ENCODE measurements at regions not wholly inside any gene's neighbourhood (a gene's known extent, or its start where the extent isn't known, plus 50 kb on each side); places are given as distances from the start of the nearest gene placed in this dataset.
"Not testable (repeated sequence)": the region's sequence is repeated elsewhere in the genome, so short reads cannot be mapped to it uniquely, and the experiment has no call there.

DNA sequence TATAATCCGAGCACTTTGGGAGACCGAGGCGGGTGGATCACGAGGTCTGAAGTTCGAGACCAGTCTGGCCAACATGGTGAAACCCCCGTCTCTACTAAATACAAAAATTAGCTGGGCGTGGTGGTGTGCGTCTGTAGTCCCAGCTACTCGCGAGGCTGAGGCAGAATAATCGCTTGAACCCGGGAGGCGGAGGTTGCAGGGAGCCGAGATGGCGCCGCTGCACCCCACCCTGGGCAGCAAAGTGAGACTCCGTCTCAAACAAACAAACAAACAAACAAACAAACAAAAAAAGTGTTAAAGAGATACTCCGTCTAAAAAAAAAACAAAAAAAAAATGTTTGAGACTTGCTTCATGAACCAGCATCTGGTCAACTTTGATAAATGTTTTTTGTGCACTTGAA, 753.8 kb downstream of the PCDH17 start:
- not testable (repeated sequence) for DNase-seq

DNA sequence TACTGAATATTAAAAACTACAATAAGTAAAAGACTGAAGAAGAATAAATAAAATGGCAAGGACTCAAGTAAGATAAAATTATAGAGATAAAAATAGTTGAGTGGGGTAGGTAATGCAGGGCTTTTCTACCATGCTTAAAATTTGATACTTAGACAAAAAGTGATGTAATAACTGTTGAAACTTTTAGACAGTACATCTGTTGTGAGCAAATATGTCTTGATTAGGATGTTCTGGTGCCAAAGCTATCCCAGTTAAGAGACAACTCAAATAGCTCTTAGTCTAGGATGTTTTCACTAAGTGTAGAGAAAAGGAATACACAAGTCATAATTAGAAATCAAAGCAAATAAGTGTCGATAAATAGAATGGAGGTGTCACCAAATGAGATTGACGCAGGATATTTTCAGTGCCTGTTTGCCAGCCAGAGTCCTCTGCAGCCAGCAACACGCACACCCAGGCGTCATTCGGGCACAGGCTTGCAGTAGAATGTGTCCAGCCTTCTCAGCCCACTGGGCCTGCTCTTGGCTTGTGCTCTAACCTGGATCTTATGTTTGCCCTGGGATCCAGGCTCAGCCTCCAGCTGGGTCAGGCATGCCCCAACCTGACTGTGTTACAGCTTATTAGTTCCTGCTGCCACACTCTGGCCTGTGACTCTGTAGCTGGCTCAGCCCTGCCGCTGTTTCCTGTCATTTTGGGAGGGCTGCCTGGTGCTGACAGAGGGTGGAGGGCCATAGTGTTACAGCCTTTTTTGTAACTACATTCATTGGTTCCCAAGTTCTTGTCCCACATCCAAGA, 766.2 kb downstream of the PCDH17 start:
- DNase-seq: no peak

DNA sequence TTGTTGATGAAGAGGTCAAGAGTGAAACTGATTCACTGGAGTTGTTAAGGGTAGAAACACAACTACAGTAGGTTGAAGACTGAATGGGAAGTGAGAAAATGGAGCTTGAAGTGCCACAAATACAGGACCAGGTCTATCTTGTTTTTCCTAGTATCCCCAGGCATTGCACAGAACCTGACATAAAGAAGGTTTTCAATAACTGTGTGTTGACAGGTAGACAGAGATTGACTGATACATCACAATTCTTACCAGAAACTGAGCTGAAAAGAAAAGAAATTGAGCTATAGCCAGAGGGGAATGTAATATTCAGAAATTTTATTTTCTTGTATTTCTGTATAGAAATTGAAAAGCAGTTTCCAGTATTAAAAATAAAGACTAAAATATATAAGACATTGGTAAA, 767.7 kb downstream of the PCDH17 start:
- no peak for DNase-seq

DNA sequence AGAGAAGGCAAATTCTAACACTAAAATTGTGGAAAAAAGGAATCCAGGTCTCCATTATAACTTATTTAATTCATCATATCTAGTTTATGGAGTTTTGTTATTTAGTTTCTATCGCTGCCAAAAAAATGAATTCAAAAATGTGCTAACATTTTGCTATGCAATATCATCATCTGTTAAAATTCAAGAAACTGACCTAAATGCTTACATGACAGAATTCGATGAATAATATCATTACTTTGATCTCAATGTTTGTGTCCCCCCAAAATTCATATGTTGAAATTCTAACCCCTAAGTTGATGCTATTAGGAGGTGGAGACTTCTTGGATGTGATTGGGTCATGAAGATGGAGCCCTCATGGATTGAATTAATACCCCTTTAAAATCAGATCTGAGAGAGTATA, 775.0 kb downstream of the PCDH17 start:
- DNase-seq: no peak

DNA sequence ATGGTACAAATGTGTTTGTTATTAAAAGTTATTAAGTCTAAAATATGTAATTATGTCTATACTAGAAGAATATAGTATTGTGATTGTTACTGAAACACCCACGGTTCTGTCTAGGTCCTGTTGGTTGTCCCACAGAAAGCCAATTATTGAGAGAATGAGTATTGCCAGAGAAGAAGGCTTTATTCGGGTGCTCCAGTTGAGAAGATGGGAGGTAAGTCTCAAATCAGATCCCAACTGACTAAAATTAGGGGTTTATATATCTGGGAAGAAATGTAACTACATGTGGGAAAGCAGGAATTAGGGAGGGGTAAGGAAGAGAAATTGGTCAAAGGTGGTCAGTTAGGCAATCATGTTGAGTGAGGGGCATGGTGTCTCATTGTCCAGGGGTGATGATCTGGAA, 798.4 kb downstream of the PCDH17 start:
- no peak for DNase-seq

DNA sequence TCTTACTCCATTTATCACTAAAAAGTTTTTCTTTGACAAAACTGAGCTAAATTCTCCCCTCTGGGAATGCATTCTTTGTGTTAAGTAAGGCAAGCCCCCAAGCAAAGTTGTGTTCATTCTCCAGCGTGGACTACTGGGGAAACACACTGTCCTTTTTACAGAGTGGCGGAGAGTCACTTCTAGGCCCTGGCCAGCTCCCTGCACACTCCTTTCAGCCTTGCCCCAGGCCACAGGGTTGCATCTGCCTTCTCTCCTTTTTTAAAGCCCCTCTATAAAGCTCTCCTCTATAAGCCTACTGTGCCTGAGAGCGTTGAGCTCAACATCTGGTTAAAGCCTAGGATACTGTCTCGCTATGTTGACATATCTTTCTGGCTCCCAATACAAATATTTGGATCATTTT, 803.4 kb downstream of the PCDH17 start:
- no peak for DNase-seq

DNA sequence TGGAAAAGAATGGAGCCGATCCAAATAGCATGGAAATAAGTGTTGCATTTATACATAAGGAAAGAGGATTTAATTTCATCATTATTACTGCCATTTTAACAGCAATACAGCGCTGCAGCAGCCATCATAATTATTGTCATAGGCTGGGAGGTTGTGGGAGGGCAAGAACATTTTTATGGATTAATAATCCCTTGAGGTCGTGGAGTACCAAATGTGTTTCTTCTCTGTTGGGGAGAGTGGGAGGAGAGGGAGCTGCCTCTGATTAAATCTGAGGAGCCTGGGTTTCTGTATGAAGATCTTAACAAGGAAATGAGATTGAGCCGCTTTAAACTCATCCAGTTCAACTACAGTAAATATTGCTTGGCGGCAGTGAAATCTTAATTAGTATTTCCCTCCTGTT, 805.9 kb downstream of the PCDH17 start:
- DNase-seq: no peak

DNA sequence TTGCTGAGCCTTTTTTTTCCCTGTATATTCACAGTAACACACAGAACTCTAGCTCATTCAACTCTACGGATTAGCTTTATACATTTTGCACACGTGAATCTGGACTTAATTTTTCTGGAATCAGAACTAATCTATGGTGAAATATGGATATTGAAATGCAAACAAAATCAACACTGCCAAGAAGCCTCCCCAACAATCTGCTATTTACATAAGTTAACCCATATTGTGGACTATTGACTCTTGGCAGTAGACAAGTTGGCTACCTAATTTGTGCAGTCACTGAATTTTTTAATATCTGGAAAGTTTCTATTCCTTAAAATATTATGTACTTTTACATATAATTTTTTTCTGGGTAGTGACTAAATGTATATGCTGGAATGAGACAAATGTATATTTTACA, 815.4 kb downstream of the PCDH17 start:
- DNase-seq: no peak

DNA sequence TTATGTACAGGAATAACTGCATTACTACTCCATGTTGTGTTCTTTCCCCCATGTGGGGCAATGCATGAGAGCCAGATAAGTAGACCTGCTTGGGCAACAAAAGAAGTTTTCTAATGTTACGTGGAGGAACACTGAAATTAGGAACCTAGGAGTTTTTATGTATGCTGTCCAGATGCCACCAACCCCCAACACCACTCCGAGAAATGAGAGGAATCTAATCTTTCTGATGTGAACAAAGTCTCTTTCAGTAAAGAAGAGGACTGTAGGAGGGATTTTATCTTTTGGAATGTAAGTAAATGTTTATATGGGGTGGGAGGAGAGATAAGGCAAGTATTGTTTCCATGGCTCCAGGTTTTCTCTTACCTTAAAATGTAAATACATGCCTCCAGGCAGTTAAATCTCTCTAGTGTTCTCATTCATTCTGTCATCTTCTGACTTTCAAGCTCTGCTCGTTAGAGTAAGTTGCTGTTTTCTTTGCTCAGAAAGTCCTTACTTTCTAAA, 820.6 kb downstream of the PCDH17 start:
- no peak for DNase-seq

DNA sequence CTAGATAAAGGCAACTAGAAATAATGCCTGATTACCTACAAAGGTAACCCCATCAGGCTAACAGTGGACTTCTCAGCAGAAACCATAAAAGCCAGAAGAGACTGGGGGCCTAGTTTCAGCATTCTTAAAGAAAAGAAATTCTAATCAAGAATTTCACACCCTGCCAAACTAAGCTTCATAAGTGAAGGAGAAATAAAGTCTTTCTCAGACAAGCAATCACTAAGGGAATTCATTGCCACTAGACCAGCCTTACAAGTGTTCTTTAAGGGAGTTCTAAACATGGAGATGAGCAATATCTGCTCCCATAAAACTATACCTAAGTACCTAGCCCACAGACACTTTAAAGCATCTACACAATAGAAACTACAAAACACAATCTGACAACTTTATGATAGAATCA, 823.5 kb downstream of the PCDH17 start:
- no peak for DNase-seq

DNA sequence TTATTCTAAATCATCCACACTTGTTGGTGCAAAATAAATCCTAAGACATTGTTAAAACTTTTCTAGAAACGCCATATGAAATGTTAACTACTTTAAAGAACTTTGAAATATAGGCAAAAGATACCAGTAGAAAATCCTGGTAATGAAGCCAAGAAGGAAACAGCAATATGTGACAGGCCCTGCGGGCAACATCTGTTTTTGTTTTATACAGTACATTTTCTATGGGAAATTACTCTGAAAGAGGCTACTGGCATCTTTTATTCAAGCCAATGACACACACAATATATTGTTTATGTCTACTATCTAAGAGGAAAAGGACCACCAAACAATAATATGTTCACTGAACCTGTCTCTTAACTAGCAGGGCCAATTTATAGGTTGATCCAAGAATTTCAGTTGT, 829.7 kb downstream of the PCDH17 start:
- DNase-seq: no peak

DNA sequence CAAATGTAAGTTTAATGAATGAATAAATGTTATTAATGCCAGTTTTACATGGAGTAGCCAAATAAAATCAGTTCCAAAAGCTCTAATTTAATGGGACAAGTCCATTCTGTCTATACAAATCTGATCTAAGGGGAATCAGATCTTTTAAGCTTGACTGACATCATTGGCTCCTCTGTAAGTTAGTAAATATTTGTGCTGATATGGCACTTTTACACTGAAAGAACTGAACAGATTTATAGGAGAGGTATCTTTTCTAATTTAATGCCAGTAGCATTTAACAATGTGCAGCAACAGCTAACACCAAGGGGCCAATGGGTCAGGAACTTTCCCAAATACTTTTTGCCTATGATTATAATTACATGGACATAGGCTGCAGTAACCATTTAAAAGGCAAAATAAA, 832.3 kb downstream of the PCDH17 start:
- no peak for DNase-seq

DNA sequence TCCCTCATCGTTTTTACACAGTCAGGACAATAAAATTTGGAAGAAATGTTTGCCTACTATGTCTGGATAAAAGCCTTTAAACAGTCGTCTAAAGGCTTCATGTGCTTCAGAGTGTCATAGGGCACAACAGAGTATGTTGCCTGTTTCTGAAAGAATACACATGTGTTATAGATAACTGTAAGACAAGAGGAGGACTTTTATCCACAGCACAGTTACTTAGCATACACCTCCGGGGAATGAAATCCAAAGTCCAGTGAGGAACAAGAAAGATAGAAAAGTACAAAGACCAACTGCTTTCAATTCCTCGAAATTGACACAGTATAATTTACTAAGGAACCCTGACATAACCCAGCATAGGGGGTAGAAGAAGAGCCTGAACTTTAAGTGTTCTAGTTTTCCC, 835.6 kb downstream of the PCDH17 start:
- no peak for DNase-seq

DNA sequence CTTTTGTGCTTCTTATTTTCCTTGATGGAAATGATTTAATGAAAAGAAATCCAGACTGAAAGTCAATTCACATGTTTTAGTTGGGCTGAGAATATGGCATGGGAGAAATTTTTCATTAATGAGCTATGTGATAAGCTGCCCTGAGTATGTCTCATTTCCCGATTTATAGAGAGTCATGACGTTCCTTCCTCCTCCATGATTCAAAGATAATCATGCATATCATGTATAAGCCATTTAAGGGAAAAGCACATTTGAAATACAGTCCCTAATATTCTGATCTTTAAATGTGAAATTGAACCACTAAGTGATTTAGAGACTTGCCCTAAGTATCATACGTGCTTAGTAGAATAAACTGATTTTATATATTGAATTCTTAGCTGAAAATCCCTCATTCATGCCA, 840.9 kb downstream of the PCDH17 start:
- no peak for DNase-seq

DNA sequence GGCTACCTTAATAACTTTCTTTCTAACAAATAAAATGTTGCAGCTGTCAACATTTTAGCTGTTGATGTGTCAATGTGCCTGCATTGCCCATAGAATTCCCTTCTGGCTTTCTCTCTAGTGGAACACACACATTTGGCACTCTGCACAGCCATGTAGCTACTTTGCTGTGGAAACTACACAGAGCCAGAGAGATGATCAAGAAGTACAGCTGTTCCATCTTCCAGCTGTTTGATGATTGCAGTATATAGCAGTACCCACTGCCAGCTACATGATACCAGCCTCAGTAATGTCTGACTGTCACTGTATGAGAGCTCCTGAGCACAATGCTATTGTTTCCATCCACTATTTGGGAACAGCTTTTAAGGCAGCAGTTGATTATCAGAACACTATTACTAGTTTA, 843.0 kb downstream of the PCDH17 start:
- no peak for DNase-seq

DNA sequence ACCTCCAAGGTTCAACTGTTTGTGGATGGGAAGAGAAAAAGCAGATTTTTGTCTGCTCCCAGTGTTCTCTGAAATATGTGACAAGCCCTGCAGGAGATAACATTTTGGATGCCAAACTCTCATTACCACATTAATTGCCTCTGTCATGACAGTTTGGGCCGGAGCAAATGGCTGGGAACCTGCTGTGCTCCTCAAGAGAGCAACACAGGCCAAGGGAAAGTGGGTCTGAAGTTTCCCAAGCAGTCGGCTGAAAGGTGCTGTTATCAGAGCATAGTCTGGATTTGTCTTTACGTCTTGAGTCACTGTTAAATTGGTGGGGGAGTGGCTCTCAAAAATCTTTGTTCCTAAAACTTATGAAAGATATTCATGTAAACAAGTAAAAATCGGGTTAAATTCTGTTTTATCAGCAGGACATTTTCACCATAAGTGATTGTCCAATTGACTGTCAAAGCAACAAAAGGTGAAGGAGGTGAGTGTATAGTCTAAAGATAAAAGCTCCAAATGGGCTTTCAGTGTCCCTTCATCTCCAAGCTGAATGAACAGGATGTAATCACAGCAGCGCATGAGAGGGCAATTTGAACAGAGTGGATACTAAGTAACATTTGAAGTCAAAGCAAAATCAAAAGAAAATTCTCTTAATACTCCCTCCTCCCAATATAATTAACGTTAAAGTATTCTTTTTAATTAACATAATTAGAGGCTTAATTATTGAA, 844.8 kb downstream of the PCDH17 start:
- DNase-seq: no peak

DNA sequence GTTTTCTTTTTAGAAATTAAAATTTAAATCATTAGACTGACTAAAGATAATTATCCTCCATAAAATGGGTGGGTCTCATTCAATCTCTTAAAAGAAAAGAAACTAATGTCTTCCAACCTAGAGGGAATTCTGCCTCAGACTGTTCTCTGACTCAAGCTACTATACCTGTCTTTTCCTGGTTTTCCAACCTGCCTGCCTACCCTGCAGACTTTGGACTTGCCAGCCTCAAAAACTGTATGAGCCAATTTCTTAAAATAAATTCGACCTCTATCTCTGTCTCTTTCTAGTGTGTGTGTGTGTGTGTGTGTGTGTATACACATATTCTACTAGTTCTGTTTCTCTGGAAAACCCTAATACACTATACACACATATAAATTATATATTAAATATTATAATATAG, 847.3 kb downstream of the PCDH17 start:
- no peak for DNase-seq

DNA sequence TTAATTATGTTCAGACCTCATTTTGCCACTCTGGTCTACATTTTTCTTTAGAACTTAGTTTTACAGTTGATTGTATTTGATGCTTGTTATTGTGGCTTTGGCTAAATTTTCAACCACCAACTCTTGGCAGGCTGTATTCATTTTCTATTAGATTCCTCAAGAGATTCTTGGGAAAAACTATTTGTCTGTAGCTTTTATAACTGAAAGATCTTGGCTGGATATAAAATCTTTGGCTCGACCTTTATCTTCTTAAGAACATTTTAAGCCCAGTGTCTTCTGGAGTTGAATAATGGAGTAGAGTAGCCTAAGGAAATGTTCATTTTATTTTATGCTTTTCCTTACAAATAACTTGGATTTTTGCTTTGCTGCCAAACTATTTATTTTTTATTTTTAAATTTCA, 848.5 kb downstream of the PCDH17 start:
- DNase-seq: no peak

DNA sequence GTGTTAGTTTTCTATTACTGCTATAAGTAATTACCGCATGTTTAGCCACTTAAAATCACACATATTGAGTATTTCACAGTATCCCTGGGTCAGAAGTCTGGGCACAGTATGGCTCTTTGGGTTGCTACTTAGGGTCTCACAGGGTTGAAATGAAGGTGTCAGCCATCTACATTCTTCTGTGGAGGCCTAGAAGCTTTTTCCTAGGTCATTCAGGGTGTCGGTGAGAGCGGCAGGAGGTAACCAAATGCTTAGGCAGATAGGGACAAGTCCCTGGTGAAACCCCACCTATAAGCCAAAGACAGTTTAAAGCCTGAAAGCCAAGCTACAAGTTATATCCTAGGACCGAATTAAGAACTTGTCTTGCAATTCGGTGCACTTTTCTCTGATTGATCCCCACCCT, 856.7 kb downstream of the PCDH17 start:
- no peak for DNase-seq

DNA sequence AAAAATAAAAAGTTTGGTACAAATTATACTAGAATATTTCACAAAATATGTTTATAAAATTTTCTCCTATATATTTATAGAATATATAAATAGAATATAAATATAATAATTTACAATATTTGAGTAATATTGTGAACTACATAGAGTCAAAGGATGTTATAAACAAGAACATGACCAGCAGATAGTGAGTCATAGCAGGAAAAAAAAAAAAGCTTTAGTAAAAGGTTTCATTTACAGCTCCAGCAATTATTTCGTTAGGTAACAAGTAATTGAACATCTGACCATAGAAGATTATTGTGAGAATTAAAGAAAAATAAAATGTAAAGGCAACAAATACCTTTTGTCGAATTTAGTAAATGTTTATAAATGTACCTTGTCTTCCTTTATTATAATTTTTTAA, 864.1 kb downstream of the PCDH17 start:
- no peak for DNase-seq

DNA sequence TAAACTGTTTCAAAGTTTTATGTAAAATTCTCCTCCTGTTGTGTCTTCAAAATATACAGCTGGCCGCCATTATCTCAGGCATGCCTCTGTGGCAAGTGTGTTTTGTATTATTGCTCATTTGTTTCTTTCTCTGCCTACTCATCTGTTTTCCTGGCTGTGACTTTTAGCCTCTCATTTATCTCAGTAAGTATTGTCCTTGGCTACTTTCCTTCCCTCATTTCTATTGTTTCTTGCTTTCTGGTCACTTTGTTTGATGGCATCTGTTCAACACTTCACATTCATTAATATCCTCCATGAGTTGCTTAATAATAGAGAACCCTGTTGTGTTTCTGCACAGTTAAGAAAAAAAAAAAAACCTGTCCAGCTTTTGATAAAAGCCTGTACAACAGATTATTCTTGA, 869.4 kb downstream of the PCDH17 start:
- no peak for DNase-seq

DNA sequence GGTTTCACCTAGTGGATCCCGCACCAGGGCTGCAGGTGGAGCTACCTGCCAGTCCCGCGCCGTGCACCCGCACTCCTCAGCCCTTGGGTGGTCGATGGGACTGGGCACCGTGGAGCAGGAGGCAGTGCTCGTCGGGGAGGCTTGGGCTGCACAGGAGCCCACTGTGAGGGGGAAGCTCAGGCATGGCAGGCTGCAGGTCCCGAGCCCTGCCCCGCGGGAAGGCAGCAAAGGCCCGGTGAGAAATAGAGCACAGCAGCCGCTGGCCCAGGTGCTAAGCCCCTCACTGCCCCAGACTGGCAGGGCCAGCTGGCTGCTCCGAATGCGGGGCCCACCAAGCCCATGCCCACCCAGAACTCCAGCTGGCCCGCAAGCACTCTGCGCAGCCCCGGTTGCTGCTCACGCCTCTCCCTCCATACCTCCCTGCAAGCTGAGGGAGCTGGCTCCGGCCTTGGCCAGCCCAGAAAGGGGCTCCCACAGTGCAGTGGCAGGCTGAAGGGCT, 872.7 kb downstream of the PCDH17 start:
- not testable (repeated sequence) for DNase-seq

DNA sequence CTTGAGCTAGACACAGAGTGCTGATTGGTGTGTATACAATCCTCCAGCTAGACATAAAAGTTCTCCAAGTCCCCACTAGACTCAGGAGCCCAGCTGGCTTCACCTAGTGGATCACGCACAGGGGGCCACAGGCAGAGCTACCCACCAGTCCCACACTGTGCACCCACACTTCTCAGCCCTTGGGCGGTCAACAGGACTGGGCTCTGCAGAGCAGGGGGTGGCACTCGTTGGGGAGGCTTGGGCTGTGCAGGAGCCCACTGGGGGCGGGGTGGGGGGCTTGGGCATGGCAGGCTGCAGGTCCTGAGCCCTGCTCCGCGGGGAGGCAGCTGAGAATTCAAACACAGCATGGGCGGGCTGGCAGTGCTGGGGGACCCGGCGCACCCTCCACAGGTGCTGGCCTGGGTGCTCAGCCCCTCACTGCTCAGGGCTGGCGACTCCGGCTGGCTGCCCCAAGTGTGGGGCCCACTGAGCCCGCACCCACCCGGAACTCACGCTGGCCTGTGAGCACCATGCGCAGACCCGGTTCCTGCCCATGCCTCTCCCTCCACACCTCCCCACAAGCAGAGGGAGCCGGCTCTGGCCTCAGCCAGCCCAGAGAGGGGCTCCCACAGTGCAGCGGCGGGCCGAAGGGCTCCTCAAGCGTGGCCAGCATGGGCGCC, 873.8 kb downstream of the PCDH17 start:
- DNase-seq: not testable (repeated sequence)

DNA sequence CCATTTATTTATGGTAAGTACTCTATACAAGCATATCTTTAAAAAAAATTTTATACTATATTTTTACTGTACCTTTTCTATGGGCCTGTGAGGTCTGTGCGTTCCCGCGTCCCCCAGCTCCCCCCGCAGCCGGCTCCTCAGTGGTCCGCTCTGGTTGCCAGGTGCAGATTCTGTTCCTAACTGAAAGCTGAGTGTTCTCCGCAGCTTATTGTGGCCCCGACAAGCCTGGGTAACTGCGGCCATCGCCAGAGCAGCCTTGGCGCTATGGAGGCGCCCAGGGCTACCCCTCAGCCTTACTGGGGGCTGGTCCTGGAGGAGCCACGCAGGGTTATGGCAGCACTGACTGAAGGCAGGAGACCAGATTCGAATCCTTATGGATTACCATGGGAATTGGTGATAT, 896.8 kb downstream of the PCDH17 start:
- no peak for DNase-seq
